ENCODE measurements at regions not wholly inside any gene's neighbourhood (a gene's known extent, or its start where the extent isn't known, plus 50 kb on each side); places are given as distances from the start of the nearest gene placed in this dataset.

- H3K36me3 ChIP-seq (ENCODE audit: control insufficient read depth, insufficient read depth, low read length) = no peaks in the 10 kb centered on the region
- H3K4me3 ChIP-seq (replicated peaks; ENCODE audit: low read depth, low read length) = no peak overlapping the region
- DNase-seq (ENCODE audit: extremely low read depth, insufficient read length) = no peak
- no peaks in the 10 kb centered on the region for H3K27me3 ChIP-seq (replicated peaks; ENCODE audit: control insufficient read depth, insufficient read depth, low read length)
- TF ChIP-seq, protein P1, sequence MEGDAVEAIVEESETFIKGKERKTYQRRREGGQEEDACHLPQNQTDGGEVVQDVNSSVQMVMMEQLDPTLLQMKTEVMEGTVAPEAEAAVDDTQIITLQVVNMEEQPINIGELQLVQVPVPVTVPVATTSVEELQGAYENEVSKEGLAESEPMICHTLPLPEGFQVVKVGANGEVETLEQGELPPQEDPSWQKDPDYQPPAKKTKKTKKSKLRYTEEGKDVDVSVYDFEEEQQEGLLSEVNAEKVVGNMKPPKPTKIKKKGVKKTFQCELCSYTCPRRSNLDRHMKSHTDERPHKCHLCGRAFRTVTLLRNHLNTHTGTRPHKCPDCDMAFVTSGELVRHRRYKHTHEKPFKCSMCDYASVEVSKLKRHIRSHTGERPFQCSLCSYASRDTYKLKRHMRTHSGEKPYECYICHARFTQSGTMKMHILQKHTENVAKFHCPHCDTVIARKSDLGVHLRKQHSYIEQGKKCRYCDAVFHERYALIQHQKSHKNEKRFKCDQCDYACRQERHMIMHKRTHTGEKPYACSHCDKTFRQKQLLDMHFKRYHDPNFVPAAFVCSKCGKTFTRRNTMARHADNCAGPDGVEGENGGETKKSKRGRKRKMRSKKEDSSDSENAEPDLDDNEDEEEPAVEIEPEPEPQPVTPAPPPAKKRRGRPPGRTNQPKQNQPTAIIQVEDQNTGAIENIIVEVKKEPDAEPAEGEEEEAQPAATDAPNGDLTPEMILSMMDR (IDR thresholded peaks at IDR 0.05; ENCODE audit: insufficient read depth, low read length, poor library complexity, severe bottlenecking) = no peak
Observed at GRCh38 chr4:166280642-166281041, 407.6 kb downstream of the TLL1 start.

DNA sequence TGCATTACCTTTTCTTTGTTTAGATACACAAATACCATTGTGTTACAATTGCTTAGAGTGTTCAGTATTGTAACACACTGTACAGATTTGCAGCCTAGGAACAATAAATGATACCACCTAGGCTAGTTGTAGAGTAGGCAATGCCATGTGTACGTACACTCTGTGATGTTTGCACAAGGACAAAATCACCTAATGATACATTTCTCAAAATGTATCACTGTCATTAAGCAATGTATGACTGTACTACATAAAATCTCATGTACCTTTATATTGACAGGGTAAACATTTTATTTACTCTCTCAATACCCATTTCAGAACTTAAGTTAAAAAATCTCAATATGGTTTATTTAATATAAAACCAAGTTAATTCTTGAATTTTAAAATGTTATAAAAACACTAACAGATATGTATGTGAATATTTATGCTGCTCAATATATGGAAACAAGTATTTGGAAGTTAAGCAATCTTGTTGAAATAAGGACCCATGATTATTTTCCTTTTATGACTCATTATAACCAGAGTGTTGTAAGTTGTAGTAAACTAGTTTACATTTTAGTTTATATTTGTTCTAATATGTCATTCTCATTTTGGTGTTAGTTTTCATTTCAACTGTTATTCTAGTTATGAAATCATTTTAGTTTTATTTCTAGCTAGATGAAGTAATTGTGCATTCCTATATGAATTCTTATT lies 409.2 kb downstream of the TLL1 start:
- Histone ChIP-seq H3K36me3 (ENCODE audit: control insufficient read depth, insufficient read depth, low read length) (no peaks in the 10 kb centered on the region), H3K27me3 (replicated peaks; ENCODE audit: control insufficient read depth, insufficient read depth, low read length) (no peaks in the 10 kb centered on the region), H3K4me3 (replicated peaks; ENCODE audit: low read depth, low read length) (no peak overlapping the region)
- no peak for DNase-seq (ENCODE audit: extremely low read depth, insufficient read length)
- TF ChIP-seq, protein P1 (IDR thresholded peaks at IDR 0.05; ENCODE audit: insufficient read depth, low read length, poor library complexity, severe bottlenecking) = no peak

GRCh38 chr4:166284221-166284620 lies 411.2 kb downstream of the TLL1 start:
- Histone ChIP-seq H3K36me3 (ENCODE audit: control insufficient read depth, insufficient read depth, low read length) (no peaks in the 10 kb centered on the region), H3K27me3 (replicated peaks; ENCODE audit: control insufficient read depth, insufficient read depth, low read length) (no peaks in the 10 kb centered on the region), H3K4me3 (replicated peaks; ENCODE audit: low read depth, low read length) (no peak overlapping the region)
- no peak for DNase-seq (ENCODE audit: extremely low read depth, insufficient read length)
- TF ChIP-seq, protein P1 (IDR thresholded peaks at IDR 0.05; ENCODE audit: insufficient read depth, low read length, poor library complexity, severe bottlenecking) = no peak

GRCh38 chr4:166290426-166290825 lies 417.4 kb downstream of the TLL1 start:
- Histone ChIP-seq H3K36me3 (ENCODE audit: control insufficient read depth, insufficient read depth, low read length) (no peaks in the 10 kb centered on the region), H3K4me3 (replicated peaks; ENCODE audit: low read depth, low read length) (no peak overlapping the region), H3K27me3 (replicated peaks; ENCODE audit: control insufficient read depth, insufficient read depth, low read length) (no peaks in the 10 kb centered on the region)
- TF ChIP-seq, protein P1 (IDR thresholded peaks at IDR 0.05; ENCODE audit: insufficient read depth, low read length, poor library complexity, severe bottlenecking) = no peak
- DNase-seq (ENCODE audit: extremely low read depth, insufficient read length) = no peak

DNA sequence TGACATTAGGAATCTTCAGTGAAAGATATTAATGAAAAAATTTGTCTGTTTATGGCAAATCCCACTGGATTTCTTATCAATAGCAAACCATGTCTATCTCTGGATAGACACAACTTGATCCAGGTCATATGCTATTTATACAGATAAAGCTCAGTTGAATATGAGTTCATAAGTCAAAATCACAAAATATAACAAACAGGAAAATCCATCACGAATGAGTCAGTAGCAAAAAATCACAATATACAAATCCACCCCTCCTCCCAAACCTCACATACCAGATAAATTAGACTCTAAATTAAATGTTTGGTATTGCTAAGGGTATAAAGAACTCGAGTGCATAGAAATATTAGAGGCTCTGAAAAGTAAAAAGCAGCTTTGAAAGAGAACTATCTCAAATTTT lies 420.5 kb downstream of the TLL1 start:
- Histone ChIP-seq H3K4me3 (replicated peaks; ENCODE audit: low read depth, low read length) (no peak overlapping the region), H3K27me3 (replicated peaks; ENCODE audit: control insufficient read depth, insufficient read depth, low read length) (no peaks in the 10 kb centered on the region), H3K36me3 (ENCODE audit: control insufficient read depth, insufficient read depth, low read length) (no peaks in the 10 kb centered on the region)
- DNase-seq (ENCODE audit: extremely low read depth, insufficient read length) = no peak
- TF ChIP-seq, protein P1 (IDR thresholded peaks at IDR 0.05; ENCODE audit: insufficient read depth, low read length, poor library complexity, severe bottlenecking) = no peak

DNA sequence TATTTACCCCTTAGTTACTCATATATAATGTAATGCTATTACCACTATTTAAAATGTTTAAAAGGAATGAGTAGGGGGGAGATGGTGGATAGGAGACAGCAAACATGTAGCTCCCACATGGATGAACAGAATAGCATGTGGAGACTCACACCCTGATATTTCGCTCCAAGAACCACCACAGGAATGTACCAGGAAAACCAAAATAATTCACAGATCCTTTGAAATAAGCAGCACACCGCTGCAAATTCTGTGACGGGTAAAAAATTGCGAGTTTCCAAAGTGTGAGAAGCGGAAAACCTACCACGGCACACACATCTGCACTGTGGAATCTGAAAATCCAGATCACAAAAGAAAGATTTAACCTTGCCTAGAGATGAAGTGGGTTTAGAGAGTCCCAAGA lies 428.2 kb downstream of the TLL1 start:
- no peak for DNase-seq (ENCODE audit: extremely low read depth, insufficient read length)
- H3K36me3 ChIP-seq (ENCODE audit: control insufficient read depth, insufficient read depth, low read length) = no peaks in the 10 kb centered on the region
- H3K27me3 ChIP-seq (replicated peaks; ENCODE audit: control insufficient read depth, insufficient read depth, low read length) = no peaks in the 10 kb centered on the region
- H3K4me3 ChIP-seq (replicated peaks; ENCODE audit: low read depth, low read length) = no peak overlapping the region
- TF ChIP-seq, protein P1 (IDR thresholded peaks at IDR 0.05; ENCODE audit: insufficient read depth, low read length, poor library complexity, severe bottlenecking) = no peak

Measured in GM06990 (cell line).